SK-N-SH (cell line): ENCODE measurements at regions not wholly inside any gene's neighbourhood (a gene's known extent, or its start where the extent isn't known, plus 50 kb on each side); places are given as distances from the start of the nearest gene placed in this dataset.

ENCODE experiments used
- CTCF ChIA-PET: fragments of 300-600, 350-600 bp; formaldehyde crosslinking; extraction: SDS; loops from one replicate; lab custom pipeline; 2021; lab: Yijun Ruan, JAX
- POLR2A ChIA-PET: fragments of 350-600 bp; sonication (Branson Sonifier 250); formaldehyde crosslinking; extraction: SDS; loops from one replicate; lab custom pipeline; 2020; ENCODE audit warnings: antibody characterized with exemption, inconsistent platforms; lab: Yijun Ruan, JAX
- DNase-seq: peaks from one replicate; pipeline ENCODE4 v3.0.0; 2012
- H2AFZ ChIP-seq: fragments of 200-600 bp; sonication (generic); 2 replicates; pipeline ENCODE4 v1.8.1; 2016; ENCODE audit warnings: antibody characterized with exemption, mild to moderate bottlenecking, low read depth
- H3F3A ChIP-seq: fragments of 200-600 bp; sonication (generic); replicated peaks from 2 replicates; pipeline ENCODE3; 2016; ENCODE audit warnings: antibody characterized with exemption, mild to moderate bottlenecking; ENCODE audit not compliant: insufficient read depth
- H3K27ac ChIP-seq, 2 experiments: fragments of 200-500 bp in 1 of 2; fragments of 200-600 bp in 1 of 2; sonication (Bioruptor generic) in 1 of 2; sonication (generic), shearing (Covaris generic) in 1 of 2; 2 replicates each; pipeline versions ENCODE4 v1.5.1 to v1.6.1; 2014 to 2016; ENCODE audit warnings: low read depth in 2 of 2, inconsistent platforms in 1 of 2, low read length in 1 of 2, mild to moderate bottlenecking in 1 of 2, mixed read lengths in 1 of 2
- H3K27me3 ChIP-seq: fragments of 200-600 bp; sonication (generic), shearing (Covaris generic); 2 replicates; pipeline ENCODE4 v1.6.1; 2016; ENCODE audit warnings: mixed run types; ENCODE audit not compliant: insufficient read depth
- H3K36me3 ChIP-seq, 2 experiments: fragments of 200-500 bp in 1 of 2; fragments of 200-600 bp in 1 of 2; sonication (Bioruptor generic) in 1 of 2; sonication (generic) in 1 of 2; replicated peaks in 1 of 2; 2 replicates each; pipeline versions ENCODE3 to v1.5.1; 2014 to 2016; ENCODE audit warnings: low read length in 1 of 2, mild to moderate bottlenecking in 1 of 2; ENCODE audit not compliant: insufficient read depth in 2 of 2, control insufficient read depth in 1 of 2
- H3K4me1 ChIP-seq, 2 experiments: fragments of 200-500 bp in 1 of 2; fragments of 200-600 bp in 1 of 2; sonication (Bioruptor generic) in 1 of 2; sonication (generic), shearing (Covaris generic) in 1 of 2; 2 replicates each; pipeline versions ENCODE4 v1.5.1 to v1.6.1; 2014 to 2016; ENCODE audit warnings: low read depth in 1 of 2, low read length in 1 of 2, mixed run types in 1 of 2; ENCODE audit not compliant: insufficient read depth in 2 of 2, control insufficient read depth in 1 of 2
- H3K4me2 ChIP-seq: fragments of 200-600 bp; sonication (generic), shearing (Covaris generic); 2 replicates; pipeline ENCODE4 v1.6.1; 2017; ENCODE audit warnings: mixed run types
- H3K4me3 ChIP-seq, 2 experiments: fragments of 200-500 bp in 1 of 2; fragments of 200-600 bp in 1 of 2; sonication (Bioruptor generic) in 1 of 2; sonication (generic), shearing (Covaris generic) in 1 of 2; 2 replicates each; pipeline versions ENCODE4 v1.5.1 to v1.8.1; 2014 to 2016; ENCODE audit warnings: low read depth in 2 of 2, inconsistent platforms in 1 of 2, low read length in 1 of 2, mild to moderate bottlenecking in 1 of 2, mixed read lengths in 1 of 2, moderate library complexity in 1 of 2
- H3K79me2 ChIP-seq: fragments of 200-600 bp; sonication (generic); 2 replicates; pipeline ENCODE4 v1.8.1; 2017; ENCODE audit warnings: mild to moderate bottlenecking; ENCODE audit not compliant: insufficient read depth
- H3K9ac ChIP-seq: fragments of 200-600 bp; sonication (generic); 2 replicates; pipeline ENCODE4 v1.6.1; 2017; ENCODE audit warnings: mixed run types
- H3K9me2 ChIP-seq: fragments of 200-600 bp; sonication (generic); 2 replicates; pipeline ENCODE4 v1.6.1; 2017; ENCODE audit warnings: mixed run types
- H3K9me3 ChIP-seq: fragments of 200-600 bp; sonication (generic); 2 replicates; pipeline ENCODE4 v1.6.1; 2017; ENCODE audit warnings: mixed run types, mild to moderate bottlenecking, moderate library complexity
- H4K20me1 ChIP-seq: fragments of 200-600 bp; sonication (generic); 2 replicates; pipeline ENCODE4 v1.6.1; 2017; ENCODE audit warnings: mild to moderate bottlenecking, mixed run types; ENCODE audit not compliant: insufficient read depth
- EP300 ChIP-seq, 2 experiments: IDR thresholded peaks; 2 replicates each; pipeline versions ENCODE4 v1.4.0 to v1.6.1; 2012; ENCODE audit warnings: borderline replicate concordance in 1 of 2, low read depth in 1 of 2, low read length in 1 of 2
- FOXJ3 ChIP-seq: sonication (generic); formaldehyde crosslinking; IDR thresholded peaks from 2 replicates; pipeline ENCODE4 v1.5.1; 2020; ENCODE audit warnings: mild to moderate bottlenecking, missing genetic modification reagents
- GATA2 ChIP-seq: sonication (generic); formaldehyde crosslinking; IDR thresholded peaks from 2 replicates; pipeline ENCODE4 v1.5.0; 2020; ENCODE audit warnings: mild to moderate bottlenecking, missing genetic modification reagents
- MAX ChIP-seq: IDR thresholded peaks from 2 replicates; pipeline ENCODE4 v1.4.0; 2012; ENCODE audit warnings: low read depth
- MEF2A ChIP-seq: IDR thresholded peaks from 2 replicates; pipeline ENCODE4 v1.4.0; 2012; ENCODE audit warnings: low read depth, borderline replicate concordance
- PBX3 ChIP-seq: IDR thresholded peaks from 2 replicates; pipeline ENCODE4; 2012
- RAD21 ChIP-seq: IDR thresholded peaks from 2 replicates; pipeline ENCODE4 v1.6.1; 2012; ENCODE audit warnings: mild to moderate bottlenecking, low read length
- RFX5 ChIP-seq: IDR thresholded peaks from 2 replicates; pipeline ENCODE4 v1.6.1; 2012; ENCODE audit warnings: mild to moderate bottlenecking, improper control_type of control experiment, low read length
- SIN3A ChIP-seq: IDR thresholded peaks from 2 replicates; pipeline ENCODE4 v1.6.1; 2012; ENCODE audit warnings: low read depth, mild to moderate bottlenecking, low read length, moderate library complexity, borderline replicate concordance
- SMC3 ChIP-seq: IDR thresholded peaks from 2 replicates; pipeline ENCODE4 v1.6.1; 2012; ENCODE audit warnings: low read depth, low read length, improper control_type of control experiment
- TAF1 ChIP-seq: IDR thresholded peaks from 2 replicates; pipeline ENCODE4 v1.6.1; 2012; ENCODE audit warnings: low read depth, mild to moderate bottlenecking, low read length, moderate library complexity, borderline replicate concordance
- YY1 ChIP-seq: IDR thresholded peaks from 2 replicates; pipeline ENCODE4 v1.4.0; 2012; ENCODE audit warnings: low read depth, mild to moderate bottlenecking
- ZBTB33 ChIP-seq: IDR thresholded peaks from 2 replicates; pipeline ENCODE4 v1.4.0; 2012; ENCODE audit warnings: low read depth, borderline replicate concordance
- WGBS: methylation state at CpG from one replicate; pipeline ENCODE4 v1.1.6; 2017; ENCODE audit warnings: low lambda C conversion rate; 5-methylcytosine and 5-hydroxymethylcytosine counted together

GRCh38 chr20:52757411-52757810 is 214.7 kb upstream of the TSHZ2 start:
- Histone ChIP-seq H3K4me1 (no peaks in the 10 kb centered on the region; a peak in 1 of 4 replicates), H3F3A (no peaks in the 10 kb centered on the region)
- no peak for DNase-seq
- TF ChIP-seq YY1 (no peak), GATA2 (CRISPR knock-in tag) (no peak), ZBTB33 (no peak), PBX3 (no peak), TAF1 (no peak)
- TF ChIP-seq, all 33 proteins: peak for 0
- ChIA-PET CTCF (no interaction called here), POLR2A (no interaction called here)
- Histone ChIP-seq H3K9ac (no peak overlapping the region), H3K36me3 (no peaks in the 10 kb centered on the region), H3K4me3 (no peak overlapping the region), H2AFZ (no peak overlapping the region), H3K9me2 (no peaks in the 10 kb centered on the region), H3K79me2 (no peaks in the 10 kb centered on the region), H3K4me2 (no peak overlapping the region), H3K27me3 (no peaks in the 10 kb centered on the region), H3K27ac (no peak overlapping the region), H4K20me1 (no peaks in the 10 kb centered on the region), H3K9me3 (no peaks in the 10 kb centered on the region)
- 15% methylated on average over 3 of the region's 3 CpGs for WGBS

GRCh38 chr20:52755744-52756143 is 216.4 kb upstream of the TSHZ2 start:
- Histone ChIP-seq H2AFZ (no peak overlapping the region), H3K36me3 (no peaks in the 10 kb centered on the region), H3F3A (no peaks in the 10 kb centered on the region), H3K4me1 (no peaks in the 10 kb centered on the region; a peak in 1 of 4 replicates), H3K79me2 (no peaks in the 10 kb centered on the region), H3K9me2 (no peaks in the 10 kb centered on the region), H3K9me3 (no peaks in the 10 kb centered on the region), H3K4me2 (no peak overlapping the region), H4K20me1 (no peaks in the 10 kb centered on the region), H3K9ac (no peak overlapping the region), H3K4me3 (no peak overlapping the region), H3K27ac (no peak overlapping the region), H3K27me3 (no peaks in the 10 kb centered on the region)
- TF ChIP-seq RFX5: no peak
- WGBS: 5% methylated on average over 1 of the region's 1 CpG
- no peak for DNase-seq
- ChIA-PET CTCF (no interaction called here), POLR2A (no interaction called here)

GRCh38 chr20:52754366-52754765 is 217.8 kb upstream of the TSHZ2 start:
- Histone ChIP-seq H3K9me2 (no peaks in the 10 kb centered on the region), H3K27ac (no peak overlapping the region), H3K4me3 (no peak overlapping the region), H3F3A (no peaks in the 10 kb centered on the region), H3K4me1 (no peaks in the 10 kb centered on the region; a peak in 1 of 4 replicates), H3K9me3 (no peaks in the 10 kb centered on the region), H3K27me3 (no peaks in the 10 kb centered on the region)
- CTCF ChIA-PET: no interaction called here
- TF ChIP-seq SMC3 (no peak), FOXJ3 (CRISPR knock-in tag) (no peak), EP300 (IDR thresholded peaks at IDR 0.05; ENCODE audit: borderline replicate concordance in 1 of 2, low read depth in 1 of 2, low read length in 1 of 2) (no peak), MEF2A (no peak), PBX3 (no peak), SIN3A (no peak), RAD21 (no peak), MAX (no peak)
- TF ChIP-seq, all 33 proteins: peak for 0
- DNase-seq: no peak
- H3K4me2 ChIP-seq: no peak overlapping the region
- no peak overlapping the region for H2AFZ ChIP-seq
- H3K9ac ChIP-seq: no peak overlapping the region
- no peaks in the 10 kb centered on the region for H3K79me2 ChIP-seq
- H4K20me1 ChIP-seq: no peaks in the 10 kb centered on the region
- POLR2A ChIA-PET: no interaction called here
- H3K36me3 ChIP-seq: no peaks in the 10 kb centered on the region
